Prostate gland (tissue), 2 donors: ENCODE measurements at regions not wholly inside any gene's neighbourhood (a gene's known extent, or its start where the extent isn't known, plus 50 kb on each side); places are given as distances from the start of the nearest gene placed in this dataset.
A peak's percentile ranks its signal among the peaks of the same experiment; 100 is the strongest.

Experiments
- DNase-seq: peaks from one replicate; pipeline ENCODE4 v3.0.0-alpha.2; 2019; ENCODE audit warnings: low spot score
- H3K27ac ChIP-seq, 2 donors: fragments of 200-600 bp; sonication (generic); 2 replicates each; pipeline ENCODE4 v1.5.1; 2017 to 2019
- H3K27me3 ChIP-seq: fragments of 200-600 bp; sonication (generic); replicated peaks from 2 replicates; pipeline ENCODE4 v1.5.1; 2019; ENCODE audit not compliant: insufficient read depth
- H3K36me3 ChIP-seq, 2 donors: fragments of 200-600 bp; sonication (generic); 1 replicate in 1 of 2; 2 replicates in 1 of 2; pipeline versions ENCODE4 v1.5.1 to v1.8.1; 2017 to 2019
- H3K4me1 ChIP-seq: fragments of 200-600 bp; sonication (generic); replicated peaks from 2 replicates; pipeline ENCODE4 v1.5.1; 2019
- H3K4me3 ChIP-seq, 2 donors: fragments of 200-600 bp; sonication (generic); 2 replicates each; pipeline ENCODE4 v1.5.1; 2017 to 2019
- H3K9me3 ChIP-seq: fragments of 200-600 bp; sonication (generic); 2 replicates; pipeline ENCODE4 v1.5.1; 2017
- POLR2A ChIP-seq: fragments of 450-650 bp; IDR thresholded peaks from one replicate; pipeline ENCODE4 v1.6.1; 2016; ENCODE audit warnings: antibody characterized with exemption, mild to moderate bottlenecking
- POLR2AphosphoS5 ChIP-seq: sonication (generic); formaldehyde crosslinking; IDR thresholded peaks from one replicate; pipeline ENCODE4 v1.6.1; 2017; ENCODE audit warnings: antibody characterized with exemption
- WGBS: methylation state at CpG from one replicate; pipeline ENCODE4 v1.1.5; 2018; 5-methylcytosine and 5-hydroxymethylcytosine counted together
- intact Hi-C: fragments of 100-400 bp; cut with DNase I; formaldehyde crosslinking; loops from one replicate; pipeline ENCODE4 v1.14.2; 2022
- TF ChIP-seq, protein P1 (sequence below), 4 experiments: fragments of 200-600 bp in 2 of 4; fragments of 450-650 bp in 2 of 4; sonication (generic) in 2 of 4; IDR thresholded peaks; 1 replicate in 3 of 4; 2 replicates in 1 of 4; pipeline ENCODE4 v1.5.1; 2016 to 2019; ENCODE audit warnings: antibody characterized with exemption in 4 of 4, mild to moderate bottlenecking in 2 of 4, moderate library complexity in 2 of 4

- intact Hi-C loops = no loop called here
- DNase-seq = no peak
- no peaks in the 10 kb centered on the region for H3K36me3 ChIP-seq
- 10% methylated on average over 4 of the region's 4 CpGs for WGBS
- no peak overlapping the region for H3K4me3 ChIP-seq
- H3K4me1 ChIP-seq = no peaks in the 10 kb centered on the region
- no peaks in the 10 kb centered on the region for H3K27me3 ChIP-seq
- TF ChIP-seq, protein P1, sequence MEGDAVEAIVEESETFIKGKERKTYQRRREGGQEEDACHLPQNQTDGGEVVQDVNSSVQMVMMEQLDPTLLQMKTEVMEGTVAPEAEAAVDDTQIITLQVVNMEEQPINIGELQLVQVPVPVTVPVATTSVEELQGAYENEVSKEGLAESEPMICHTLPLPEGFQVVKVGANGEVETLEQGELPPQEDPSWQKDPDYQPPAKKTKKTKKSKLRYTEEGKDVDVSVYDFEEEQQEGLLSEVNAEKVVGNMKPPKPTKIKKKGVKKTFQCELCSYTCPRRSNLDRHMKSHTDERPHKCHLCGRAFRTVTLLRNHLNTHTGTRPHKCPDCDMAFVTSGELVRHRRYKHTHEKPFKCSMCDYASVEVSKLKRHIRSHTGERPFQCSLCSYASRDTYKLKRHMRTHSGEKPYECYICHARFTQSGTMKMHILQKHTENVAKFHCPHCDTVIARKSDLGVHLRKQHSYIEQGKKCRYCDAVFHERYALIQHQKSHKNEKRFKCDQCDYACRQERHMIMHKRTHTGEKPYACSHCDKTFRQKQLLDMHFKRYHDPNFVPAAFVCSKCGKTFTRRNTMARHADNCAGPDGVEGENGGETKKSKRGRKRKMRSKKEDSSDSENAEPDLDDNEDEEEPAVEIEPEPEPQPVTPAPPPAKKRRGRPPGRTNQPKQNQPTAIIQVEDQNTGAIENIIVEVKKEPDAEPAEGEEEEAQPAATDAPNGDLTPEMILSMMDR (IDR thresholded peaks at IDR 0.05) = no peak
- TF ChIP-seq POLR2A (no peak), POLR2AphosphoS5 (no peak)
- no peaks in the 10 kb centered on the region for H3K9me3 ChIP-seq
- H3K27ac ChIP-seq = no peak overlapping the region
These were observed 167.2 kb upstream of the HMCN1 start for GRCh38 chr1:185566995-185567394.

DNA sequence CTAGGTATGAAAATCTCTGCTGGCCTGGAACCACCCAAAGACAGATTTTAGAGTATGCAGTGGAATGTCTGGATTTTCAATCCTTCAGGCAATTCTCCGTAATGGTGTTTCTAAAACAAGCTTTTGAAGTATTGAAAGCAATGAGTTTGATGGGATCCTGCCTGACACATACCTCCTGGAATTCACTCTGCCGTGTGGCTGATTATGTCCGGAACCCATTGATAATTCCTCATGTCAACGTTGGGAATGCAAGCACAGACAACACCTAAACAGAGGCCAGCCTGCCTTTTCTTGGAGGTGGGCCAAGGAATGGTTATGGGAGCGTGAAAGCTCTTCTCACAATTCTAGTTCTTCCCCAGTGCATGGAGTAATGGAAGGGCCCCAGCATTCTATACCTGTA, 168.9 kb upstream of the HMCN1 start:
- TF ChIP-seq, protein P1 (IDR thresholded peaks at IDR 0.05) = no peak
- TF ChIP-seq POLR2A (no peak), POLR2AphosphoS5 (no peak)
- H3K4me1 ChIP-seq = no peaks in the 10 kb centered on the region
- no peak overlapping the region for H3K27ac ChIP-seq
- no peaks in the 10 kb centered on the region for H3K36me3 ChIP-seq
- 49% methylated on average over 5 of the region's 5 CpGs for WGBS
- intact Hi-C loops = no loop called here
- DNase-seq = peak; percentile 29
- no peak overlapping the region for H3K4me3 ChIP-seq
- H3K27me3 ChIP-seq = no peaks in the 10 kb centered on the region
- H3K9me3 ChIP-seq = no peaks in the 10 kb centered on the region

- Histone ChIP-seq H3K27me3 (no peaks in the 10 kb centered on the region), H3K27ac (no peak overlapping the region), H3K4me1 (no peaks in the 10 kb centered on the region), H3K36me3 (no peaks in the 10 kb centered on the region), H3K4me3 (no peak overlapping the region), H3K9me3 (no peaks in the 10 kb centered on the region)
- intact Hi-C loops = no loop called here
- TF ChIP-seq, protein P1 (IDR thresholded peaks at IDR 0.05) = no peak
- TF ChIP-seq POLR2AphosphoS5 (no peak), POLR2A (no peak)
- 83% methylated on average over 1 of the region's 1 CpG for WGBS
- DNase-seq = no peak
These were observed 169.4 kb upstream of the HMCN1 start for GRCh38 chr1:185564816-185565215.

GRCh38 chr1:185562461-185563359, 171.5 kb upstream of the HMCN1 start:
- TF ChIP-seq, protein P1 (IDR thresholded peaks at IDR 0.05) = no peak
- TF ChIP-seq POLR2A (no peak), POLR2AphosphoS5 (no peak)
- H3K36me3 ChIP-seq = no peaks in the 10 kb centered on the region
- DNase-seq = no peak
- no peak overlapping the region for H3K27ac ChIP-seq
- H3K4me1 ChIP-seq = no peaks in the 10 kb centered on the region
- no peaks in the 10 kb centered on the region for H3K27me3 ChIP-seq
- WGBS = 91% methylated on average over 6 of the region's 6 CpGs
- intact Hi-C loops = no loop called here
- no peaks in the 10 kb centered on the region for H3K9me3 ChIP-seq
- no peak overlapping the region for H3K4me3 ChIP-seq

- Histone ChIP-seq H3K27me3 (no peaks in the 10 kb centered on the region), H3K9me3 (no peaks in the 10 kb centered on the region), H3K36me3 (no peaks in the 10 kb centered on the region), H3K4me3 (no peak overlapping the region), H3K27ac (no peak overlapping the region), H3K4me1 (no peaks in the 10 kb centered on the region)
- intact Hi-C loops = no loop called here
- WGBS = 73% methylated on average over 4 of the region's 4 CpGs
- TF ChIP-seq POLR2A = no peak
- no peak for TF ChIP-seq POLR2AphosphoS5
- TF ChIP-seq, protein P1 (IDR thresholded peaks at IDR 0.05) = no peak
- no peak for DNase-seq
These were observed 172.6 kb upstream of the HMCN1 start for GRCh38 chr1:185561629-185562028.
